ENCODE measurements at regions not wholly inside any gene's neighbourhood (a gene's known extent, or its start where the extent isn't known, plus 50 kb on each side); places are given as distances from the start of the nearest gene placed in this dataset.

GRCh38 chr9:85157772-85158171, 488.2 kb downstream of the NTRK2 start:
- no peak for TF ChIP-seq CTCF (IDR thresholded peaks at IDR 0.05; ENCODE audit: control insufficient read depth, insufficient read depth, low read depth, low read length, missing control alignments)
- H3K4me3 ChIP-seq (ENCODE audit: control insufficient read depth, low read depth, low read length) = no peak overlapping the region
- DNase-seq (ENCODE audit: low read depth) = no peak

- no peak for DNase-seq (ENCODE audit: low read depth)
- no peak for TF ChIP-seq CTCF (IDR thresholded peaks at IDR 0.05; ENCODE audit: control insufficient read depth, insufficient read depth, low read depth, low read length, missing control alignments)
These were observed 487.1 kb downstream of the NTRK2 start for GRCh38 chr9:85156652-85157051.

GRCh38 chr9:85155352-85155751, 485.8 kb downstream of the NTRK2 start:
- no peak for DNase-seq (ENCODE audit: low read depth)
- H3K4me3 ChIP-seq (ENCODE audit: control insufficient read depth, low read depth, low read length) = no peak overlapping the region
- TF ChIP-seq CTCF (IDR thresholded peaks at IDR 0.05; ENCODE audit: control insufficient read depth, insufficient read depth, low read depth, low read length, missing control alignments) = no peak

More at GRCh38 chr9:85156652-85157051, 487.1 kb downstream of the NTRK2 start:
- no peak overlapping the region for H3K4me3 ChIP-seq (ENCODE audit: control insufficient read depth, low read depth, low read length)

GRCh38 chr9:85151741-85152140, 482.2 kb downstream of the NTRK2 start:
- TF ChIP-seq CTCF (IDR thresholded peaks at IDR 0.05; ENCODE audit: control insufficient read depth, insufficient read depth, low read depth, low read length, missing control alignments) = no peak
- DNase-seq (ENCODE audit: low read depth) = no peak
- no peak overlapping the region for H3K4me3 ChIP-seq (ENCODE audit: control insufficient read depth, low read depth, low read length)

- DNase-seq (ENCODE audit: low read depth) = no peak
- no peak for TF ChIP-seq CTCF (IDR thresholded peaks at IDR 0.05; ENCODE audit: control insufficient read depth, insufficient read depth, low read depth, low read length, missing control alignments)
- H3K4me3 ChIP-seq (ENCODE audit: control insufficient read depth, low read depth, low read length) = no peak overlapping the region
These were observed 481.6 kb downstream of the NTRK2 start for GRCh38 chr9:85151162-85151561.

GRCh38 chr9:85147046-85147640, 477.6 kb downstream of the NTRK2 start:
- TF ChIP-seq CTCF (IDR thresholded peaks at IDR 0.05; ENCODE audit: control insufficient read depth, insufficient read depth, low read depth, low read length, missing control alignments) = no peak
- DNase-seq (ENCODE audit: low read depth) = no peak

GRCh38 chr9:85142968-85143367, 473.4 kb downstream of the NTRK2 start:
- peak; percentile 30 for TF ChIP-seq CTCF (IDR thresholded peaks at IDR 0.05; ENCODE audit: control insufficient read depth, insufficient read depth, low read depth, low read length, missing control alignments)
- H3K4me3 ChIP-seq (ENCODE audit: control insufficient read depth, low read depth, low read length) = no peak overlapping the region
- DNase-seq (ENCODE audit: low read depth) = no peak

More at GRCh38 chr9:85147046-85147640, 477.6 kb downstream of the NTRK2 start:
- no peak overlapping the region for H3K4me3 ChIP-seq (ENCODE audit: control insufficient read depth, low read depth, low read length)

Measured in AG09309 (cell line).